ENCODE measurements at regions not wholly inside any gene's neighbourhood (a gene's known extent, or its start where the extent isn't known, plus 50 kb on each side); places are given as distances from the start of the nearest gene placed in this dataset.
"Not testable (repeated sequence)": the region's sequence is repeated elsewhere in the genome, so short reads cannot be mapped to it uniquely, and the experiment has no call there.

- not testable (repeated sequence) for H3K9me3 Mint-ChIP-seq
Measured at GRCh38 chr10:87300163-87300562, 57.4 kb upstream of the NUTM2D start.

GRCh38 chr10:87301466-87302115 lies 56.0 kb upstream of the NUTM2D start:
- peak; percentile 27; the same call in 1 of the 2 replicates for TF ChIP-seq CTCF (IDR thresholded peaks at IDR 0.05)
- H3K36me3 Mint-ChIP-seq; H3K9me3 Mint-ChIP-seq; H3K27me3 Mint-ChIP-seq (ENCODE audit: low read depth); H3K4me1 Mint-ChIP-seq; H3K4me3 Mint-ChIP-seq; CTCF ChIA-PET; POLR2A ChIA-PET; H3K27ac Mint-ChIP-seq: not testable (repeated sequence)
- DNase-seq (ENCODE audit: low spot score) (peak; percentile 80), ATAC-seq (peak; percentile 99)

More at GRCh38 chr10:87300163-87300562, 57.4 kb upstream of the NUTM2D start:
- H3K4me1 Mint-ChIP-seq; H3K27me3 Mint-ChIP-seq (ENCODE audit: low read depth); POLR2A ChIA-PET; DNase-seq (ENCODE audit: low spot score); CTCF ChIA-PET; H3K4me3 Mint-ChIP-seq; H3K36me3 Mint-ChIP-seq; H3K27ac Mint-ChIP-seq; ATAC-seq: not testable (repeated sequence)

GRCh38 chr10:87302132-87302531 lies 55.4 kb upstream of the NUTM2D start:
- POLR2A ChIA-PET; H3K27me3 Mint-ChIP-seq (ENCODE audit: low read depth); CTCF ChIA-PET; H3K4me3 Mint-ChIP-seq; ATAC-seq; H3K27ac Mint-ChIP-seq; H3K4me1 Mint-ChIP-seq; H3K36me3 Mint-ChIP-seq; H3K9me3 Mint-ChIP-seq; DNase-seq (ENCODE audit: low spot score): not testable (repeated sequence)

GRCh38 chr10:87303707-87304106 lies 53.8 kb upstream of the NUTM2D start:
- H3K36me3 Mint-ChIP-seq; POLR2A ChIA-PET; H3K4me3 Mint-ChIP-seq; H3K9me3 Mint-ChIP-seq; ATAC-seq; H3K27me3 Mint-ChIP-seq (ENCODE audit: low read depth); H3K27ac Mint-ChIP-seq; DNase-seq (ENCODE audit: low spot score); H3K4me1 Mint-ChIP-seq; CTCF ChIA-PET: not testable (repeated sequence)

GRCh38 chr10:87306681-87307080 lies 50.9 kb upstream of the NUTM2D start:
- H3K27ac Mint-ChIP-seq; ATAC-seq; POLR2A ChIA-PET; DNase-seq (ENCODE audit: low spot score); H3K4me3 Mint-ChIP-seq; H3K36me3 Mint-ChIP-seq; H3K4me1 Mint-ChIP-seq; H3K9me3 Mint-ChIP-seq; CTCF ChIA-PET; H3K27me3 Mint-ChIP-seq (ENCODE audit: low read depth): not testable (repeated sequence)

All from WTC11 (cell line).